ENCODE measurements at regions not wholly inside any gene's neighbourhood (a gene's known extent, or its start where the extent isn't known, plus 50 kb on each side); places are given as distances from the start of the nearest gene placed in this dataset.

DNA sequence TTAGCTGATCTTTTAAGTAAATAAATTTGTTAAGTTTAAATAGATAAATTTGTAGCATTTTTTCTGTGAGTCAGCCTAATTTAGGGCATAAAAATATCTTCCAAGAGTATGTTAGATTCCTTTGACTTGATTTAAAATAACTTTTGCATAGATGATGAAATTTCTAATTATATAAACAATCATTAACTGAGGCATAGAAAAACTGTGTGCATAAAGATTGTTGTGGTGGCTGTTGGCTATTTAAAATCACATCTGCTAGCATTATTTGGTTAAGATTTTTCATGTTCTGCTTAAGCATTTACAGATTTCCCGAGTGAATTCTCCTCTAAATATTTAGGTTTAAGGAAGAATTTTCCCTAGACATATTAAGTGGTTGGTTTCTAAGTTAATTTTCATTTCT is 223.2 kb downstream of the FSCB start:
- in situ Hi-C loops (cut with MboI; ENCODE audit: low sequenced_read_pairs in 4 of 4) (no loop called here), intact Hi-C loops (cut with DNase I; ENCODE audit: low total_unique reads) (no loop called here)
- Histone ChIP-seq H3K27ac (no peak overlapping the region), H3K4me3 (no peak overlapping the region), H3K9me3 (no peaks in the 10 kb centered on the region), H3K27me3 (no peaks in the 10 kb centered on the region), H3K36me3 (no peaks in the 10 kb centered on the region), H3K4me1 (no peaks in the 10 kb centered on the region)
- DNase-seq (no peak), ATAC-seq (no peak)
- no peak for TF ChIP-seq POLR2A (IDR thresholded peaks at IDR 0.05)
- TF ChIP-seq, protein P1, sequence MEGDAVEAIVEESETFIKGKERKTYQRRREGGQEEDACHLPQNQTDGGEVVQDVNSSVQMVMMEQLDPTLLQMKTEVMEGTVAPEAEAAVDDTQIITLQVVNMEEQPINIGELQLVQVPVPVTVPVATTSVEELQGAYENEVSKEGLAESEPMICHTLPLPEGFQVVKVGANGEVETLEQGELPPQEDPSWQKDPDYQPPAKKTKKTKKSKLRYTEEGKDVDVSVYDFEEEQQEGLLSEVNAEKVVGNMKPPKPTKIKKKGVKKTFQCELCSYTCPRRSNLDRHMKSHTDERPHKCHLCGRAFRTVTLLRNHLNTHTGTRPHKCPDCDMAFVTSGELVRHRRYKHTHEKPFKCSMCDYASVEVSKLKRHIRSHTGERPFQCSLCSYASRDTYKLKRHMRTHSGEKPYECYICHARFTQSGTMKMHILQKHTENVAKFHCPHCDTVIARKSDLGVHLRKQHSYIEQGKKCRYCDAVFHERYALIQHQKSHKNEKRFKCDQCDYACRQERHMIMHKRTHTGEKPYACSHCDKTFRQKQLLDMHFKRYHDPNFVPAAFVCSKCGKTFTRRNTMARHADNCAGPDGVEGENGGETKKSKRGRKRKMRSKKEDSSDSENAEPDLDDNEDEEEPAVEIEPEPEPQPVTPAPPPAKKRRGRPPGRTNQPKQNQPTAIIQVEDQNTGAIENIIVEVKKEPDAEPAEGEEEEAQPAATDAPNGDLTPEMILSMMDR (IDR thresholded peaks at IDR 0.05 in 4 of 5, conservative IDR thresholded peaks at IDR 0.05 in 1 of 5), result no peak

DNA sequence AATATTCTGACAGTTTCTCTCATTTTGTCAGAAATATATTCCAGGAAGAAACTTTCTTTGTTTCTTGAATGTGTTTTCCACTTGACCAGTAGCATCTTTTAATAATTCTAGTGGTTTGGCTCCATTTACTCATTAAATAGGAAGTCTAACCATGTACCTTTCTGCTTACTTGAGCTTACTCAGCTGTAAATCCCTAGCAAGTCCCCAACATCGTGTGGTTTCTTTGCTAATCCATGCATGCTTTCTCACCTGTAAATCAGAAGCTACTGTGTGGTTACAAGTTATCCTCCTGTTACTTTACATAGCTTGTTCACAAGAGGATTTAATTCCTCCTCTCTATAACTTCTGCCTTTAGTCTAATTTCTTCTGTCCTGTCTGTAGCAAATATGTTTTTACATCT is 227.7 kb downstream of the FSCB start:
- DNase-seq, result no peak
- no peak for ATAC-seq
- Histone ChIP-seq H3K27ac (no peak overlapping the region), H3K4me1 (no peaks in the 10 kb centered on the region), H3K9me3 (no peaks in the 10 kb centered on the region), H3K36me3 (no peaks in the 10 kb centered on the region), H3K27me3 (no peaks in the 10 kb centered on the region), H3K4me3 (no peak overlapping the region)
- TF ChIP-seq POLR2A (IDR thresholded peaks at IDR 0.05), result no peak
- TF ChIP-seq, protein P1 (IDR thresholded peaks at IDR 0.05 in 4 of 5, conservative IDR thresholded peaks at IDR 0.05 in 1 of 5), result no peak
- in situ Hi-C loops (cut with MboI; ENCODE audit: low sequenced_read_pairs in 4 of 4), result no loop called here
- intact Hi-C loops (cut with DNase I; ENCODE audit: low total_unique reads), result no loop called here

DNA sequence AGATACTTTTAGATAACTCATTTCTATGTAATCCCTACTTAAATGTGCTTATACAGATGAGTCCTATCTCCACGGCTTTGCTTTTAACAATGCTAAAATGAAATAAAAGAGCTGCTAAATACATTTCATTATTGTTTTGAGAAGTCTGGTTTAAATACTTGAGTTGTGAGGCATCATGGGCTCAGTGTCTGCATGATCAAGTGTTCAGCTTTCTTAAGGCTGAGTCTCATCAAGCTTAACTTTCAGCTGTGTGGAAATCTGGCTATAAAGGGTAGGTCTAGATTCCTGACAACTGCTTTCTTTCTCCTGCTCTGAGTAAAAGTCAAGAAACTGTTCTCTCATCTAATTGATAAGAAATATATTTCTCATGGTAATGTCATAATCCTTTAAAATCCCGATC is 235.4 kb downstream of the FSCB start:
- intact Hi-C loops (cut with DNase I; ENCODE audit: low total_unique reads) (no loop called here), in situ Hi-C loops (cut with MboI; ENCODE audit: low sequenced_read_pairs in 4 of 4) (no loop called here)
- Histone ChIP-seq H3K27me3 (no peaks in the 10 kb centered on the region), H3K27ac (no peak overlapping the region), H3K9me3 (no peaks in the 10 kb centered on the region), H3K4me1 (no peaks in the 10 kb centered on the region), H3K4me3 (no peak overlapping the region), H3K36me3 (no peaks in the 10 kb centered on the region)
- TF ChIP-seq, protein P1 (IDR thresholded peaks at IDR 0.05 in 4 of 5, conservative IDR thresholded peaks at IDR 0.05 in 1 of 5), result no peak
- TF ChIP-seq POLR2A (IDR thresholded peaks at IDR 0.05), result no peak
- no peak for DNase-seq
- no peak for ATAC-seq

DNA sequence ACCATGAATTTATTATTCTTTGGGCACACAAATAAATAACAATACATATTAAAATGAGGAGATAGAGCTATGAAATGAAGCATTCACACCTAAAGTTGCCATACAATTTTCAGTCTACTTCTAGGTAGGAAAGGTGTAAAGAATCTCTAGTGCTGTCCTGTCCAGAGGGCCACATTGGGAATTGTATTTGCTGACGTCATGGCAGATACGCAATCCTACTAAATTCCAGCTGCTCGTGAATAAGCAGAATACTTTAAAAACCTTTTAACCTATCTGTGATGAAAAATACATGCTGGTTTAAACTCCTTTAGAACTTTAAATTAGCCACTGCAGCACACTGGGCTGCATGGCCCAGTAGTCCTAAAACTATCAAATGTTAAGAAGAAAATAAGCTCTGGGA is 236.1 kb downstream of the FSCB start:
- intact Hi-C loops (cut with DNase I; ENCODE audit: low total_unique reads) (no loop called here), in situ Hi-C loops (cut with MboI; ENCODE audit: low sequenced_read_pairs in 4 of 4) (no loop called here)
- Histone ChIP-seq H3K36me3 (no peaks in the 10 kb centered on the region), H3K9me3 (no peaks in the 10 kb centered on the region), H3K4me1 (no peaks in the 10 kb centered on the region), H3K27ac (no peak overlapping the region), H3K4me3 (no peak overlapping the region), H3K27me3 (no peaks in the 10 kb centered on the region)
- ATAC-seq, result no peak
- no peak for TF ChIP-seq POLR2A (IDR thresholded peaks at IDR 0.05)
- TF ChIP-seq, protein P1 (IDR thresholded peaks at IDR 0.05 in 4 of 5, conservative IDR thresholded peaks at IDR 0.05 in 1 of 5), result no peak
- DNase-seq, result no peak

DNA sequence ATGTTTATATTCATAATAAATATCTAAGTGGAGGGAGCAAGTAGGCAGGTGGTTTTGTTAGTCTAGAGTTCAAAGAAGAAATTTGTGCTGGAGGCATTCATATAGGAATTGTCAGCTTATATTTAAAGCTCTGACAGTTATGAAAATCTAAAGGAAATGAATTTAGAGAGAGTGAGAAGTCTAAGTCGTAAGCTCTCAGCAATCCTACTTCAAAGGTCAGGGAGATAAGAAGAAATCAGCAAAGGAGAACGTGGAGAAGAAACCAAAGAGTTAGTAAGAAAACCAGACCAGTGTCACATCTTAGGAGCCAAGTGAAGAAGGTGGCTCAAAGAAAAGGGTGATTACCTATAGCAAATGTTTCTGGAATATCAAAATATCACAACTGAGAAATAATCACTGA is 241.8 kb downstream of the FSCB start:
- H3K4me1 ChIP-seq, result no peaks in the 10 kb centered on the region
- no peaks in the 10 kb centered on the region for H3K36me3 ChIP-seq
- no peak overlapping the region for H3K27ac ChIP-seq
- DNase-seq, result no peak
- intact Hi-C loops (cut with DNase I; ENCODE audit: low total_unique reads) (no loop called here), in situ Hi-C loops (cut with MboI; ENCODE audit: low sequenced_read_pairs in 4 of 4) (no loop called here)
- no peaks in the 10 kb centered on the region for H3K27me3 ChIP-seq
- TF ChIP-seq, protein P1 (IDR thresholded peaks at IDR 0.05 in 4 of 5, conservative IDR thresholded peaks at IDR 0.05 in 1 of 5), result no peak
- TF ChIP-seq POLR2A (IDR thresholded peaks at IDR 0.05), result no peak
- no peaks in the 10 kb centered on the region for H3K9me3 ChIP-seq
- H3K4me3 ChIP-seq, result no peak overlapping the region
- no peak for ATAC-seq

Measured in gastrocnemius medialis (tissue), 4 donors.